Left hindlimb (tissue), 1 donor: ENCODE measurements at regions not wholly inside any gene's neighbourhood (a gene's known extent, or its start where the extent isn't known, plus 50 kb on each side); places are given as distances from the start of the nearest gene placed in this dataset.
A peak's percentile ranks its signal among the peaks of the same experiment; 100 is the strongest.

ENCODE experiments used
- DNase-seq: peaks from one replicate; pipeline ENCODE4 v3.0.0-alpha.2; 2018

DNA sequence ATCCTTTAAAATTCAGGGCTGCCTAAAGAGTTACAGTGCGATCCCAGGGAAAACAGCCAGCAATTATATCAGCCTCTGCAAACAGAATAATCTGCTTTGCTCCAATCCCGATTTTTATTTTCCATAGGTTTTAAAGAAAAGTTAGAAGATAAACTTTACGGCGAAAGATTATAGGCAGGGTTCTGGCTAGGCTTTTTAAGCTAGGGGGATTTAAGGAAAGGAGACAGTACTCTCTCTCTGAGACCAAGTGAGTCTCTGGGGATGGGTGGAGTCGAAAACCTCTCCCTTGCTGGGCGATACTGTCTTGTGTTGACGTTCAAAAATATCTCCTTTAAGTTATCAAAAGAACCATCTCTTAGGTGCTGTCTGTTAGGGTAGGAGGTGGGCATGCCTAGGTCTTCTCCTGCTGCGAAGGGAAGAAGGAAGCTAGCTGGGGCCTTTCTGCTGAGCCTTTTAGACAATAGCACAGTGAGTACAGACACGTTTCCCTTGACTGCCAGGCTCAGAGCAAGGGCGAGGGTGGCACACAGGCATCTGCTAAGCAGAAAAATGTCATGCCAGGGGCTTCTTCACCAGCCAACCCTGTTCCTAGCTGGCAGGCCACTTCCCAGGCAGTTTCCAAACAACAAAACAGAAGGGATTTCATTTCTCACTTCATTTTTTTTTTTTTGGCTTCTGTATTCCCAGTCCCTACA lies 167.9 kb upstream of the MAF start:
- no peak for DNase-seq

DNA sequence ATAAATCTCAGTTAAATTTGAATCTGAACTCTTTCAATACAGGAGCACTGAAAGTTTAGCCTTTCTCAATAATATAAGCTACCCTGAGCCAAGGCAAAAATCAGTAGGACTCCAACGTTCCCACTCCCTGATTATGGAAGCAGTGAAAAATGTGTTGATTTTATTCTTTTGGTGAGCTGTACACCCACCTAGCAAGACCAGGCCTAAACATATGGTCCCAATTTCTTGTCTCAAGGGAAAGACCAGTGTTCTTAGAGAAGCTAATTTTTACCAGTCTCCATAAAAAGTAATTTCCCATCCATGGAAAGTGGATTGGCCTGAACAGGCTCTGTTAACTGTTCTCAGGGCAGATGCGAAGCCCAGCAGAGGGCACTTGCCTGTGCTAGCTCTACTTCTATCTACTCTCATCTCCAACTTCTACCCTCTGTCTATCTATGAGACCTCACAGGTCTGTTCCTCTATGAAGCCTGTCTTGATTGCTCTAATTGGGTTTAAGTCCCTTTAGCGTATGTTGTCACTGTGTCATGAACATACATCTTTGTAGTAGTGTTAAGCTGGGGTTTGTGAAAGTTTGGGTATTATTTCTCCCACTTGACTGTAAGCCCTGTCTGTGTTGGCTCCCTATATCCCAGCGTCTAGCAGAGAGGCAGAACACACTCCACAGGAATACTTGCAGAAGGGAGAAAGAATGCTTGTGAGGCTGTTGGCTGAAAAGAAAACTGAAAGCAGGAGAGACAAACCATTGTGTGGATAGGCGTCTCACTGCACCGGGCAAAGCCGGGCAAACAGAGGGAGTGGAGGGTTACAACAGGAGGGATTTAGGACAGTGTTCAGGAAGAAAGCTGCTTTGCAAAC lies 167.1 kb upstream of the MAF start:
- peak; percentile 52 for DNase-seq

DNA sequence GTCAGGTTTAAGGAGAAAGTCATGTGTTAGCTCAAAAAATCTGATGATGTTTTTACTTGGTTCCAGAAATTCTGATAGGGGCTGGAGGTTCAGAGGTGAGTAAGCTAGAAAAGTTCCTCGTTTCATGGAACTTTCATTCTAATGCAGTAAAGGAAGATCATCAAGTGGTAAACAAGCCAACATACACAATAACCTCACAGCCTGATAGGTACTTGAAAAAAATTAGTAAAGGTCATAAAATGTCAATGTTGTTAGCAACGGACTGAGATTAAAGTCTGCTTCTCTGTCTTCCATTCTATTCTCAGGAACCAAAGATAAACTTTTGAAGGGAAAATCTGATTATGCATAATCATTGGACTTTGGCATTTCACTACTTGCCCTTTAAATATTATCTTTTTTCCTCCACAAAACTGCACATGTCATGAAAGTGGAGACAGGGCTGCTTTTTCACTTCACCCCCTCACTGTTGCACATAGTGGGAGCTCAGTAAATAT lies 165.4 kb upstream of the MAF start:
- DNase-seq: no peak

DNA sequence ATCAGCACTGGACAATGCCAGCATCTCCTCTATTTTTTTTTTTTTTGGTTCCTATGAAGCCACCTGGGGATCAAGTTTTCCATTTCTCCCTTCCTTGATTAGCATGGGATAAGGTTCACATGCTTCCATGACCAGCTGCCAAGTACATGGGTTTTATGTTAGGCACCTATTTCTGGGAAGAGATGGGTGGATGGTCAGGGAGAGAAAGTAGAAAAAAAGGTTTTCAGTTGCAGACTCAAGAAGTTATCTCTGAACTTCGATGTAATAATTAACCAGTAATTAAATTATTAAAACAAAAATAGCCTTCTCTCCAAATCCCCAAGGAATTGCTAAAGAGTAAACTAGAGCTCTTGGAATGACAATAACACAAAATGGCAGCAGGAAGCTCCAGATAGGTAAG lies 164.9 kb upstream of the MAF start:
- no peak for DNase-seq

DNA sequence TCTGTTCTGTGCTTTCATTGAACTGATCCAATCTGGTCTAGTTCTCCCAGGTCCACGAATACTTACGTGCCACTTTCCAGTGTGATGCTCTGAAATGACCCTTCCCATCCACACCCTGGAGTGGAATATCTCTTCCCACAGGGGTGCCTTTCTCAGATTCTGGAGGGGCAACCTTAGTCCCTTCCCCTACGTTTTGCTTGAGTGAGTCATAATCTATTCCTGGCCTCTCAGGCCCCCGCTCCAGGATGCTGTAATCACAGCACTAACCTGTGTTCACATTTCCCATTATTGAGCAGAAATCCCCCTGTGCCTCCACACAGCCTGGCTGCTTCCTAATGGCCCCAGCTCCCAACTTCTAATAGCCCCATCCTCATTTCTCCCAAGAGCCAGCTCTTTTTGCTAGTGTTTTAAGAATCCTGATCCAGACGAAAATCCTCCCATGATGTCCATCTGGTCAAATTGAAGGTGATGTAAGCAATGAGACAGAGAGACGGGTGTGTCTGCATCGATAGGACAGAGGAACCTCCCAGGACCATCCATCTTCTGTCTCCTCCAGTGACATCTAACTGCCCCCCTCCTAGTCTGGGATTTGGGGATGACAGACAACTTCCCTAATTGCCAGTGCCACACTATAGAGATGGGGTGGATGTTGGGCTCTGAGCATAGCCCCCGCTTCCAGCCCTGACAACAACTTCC lies 164.0 kb upstream of the MAF start:
- DNase-seq: no peak

DNA sequence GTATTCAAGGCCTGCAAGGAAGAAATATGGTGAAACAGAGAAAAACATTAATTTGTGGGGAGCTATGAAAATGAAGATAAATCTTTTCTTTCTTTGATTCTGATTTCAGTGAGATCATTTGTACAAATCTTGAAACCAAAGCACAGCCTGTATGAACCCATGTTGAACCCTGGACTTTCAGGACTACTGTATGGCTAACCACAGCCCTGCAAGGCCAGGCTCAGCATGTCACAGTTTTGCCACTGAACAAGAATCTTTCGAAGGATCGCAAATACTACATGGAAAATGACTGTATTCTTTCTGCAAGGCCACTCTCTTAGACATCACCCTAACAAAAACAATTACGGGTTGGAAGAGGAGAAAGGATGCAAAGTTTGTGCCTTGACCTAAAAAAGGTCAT lies 161.7 kb upstream of the MAF start:
- DNase-seq: no peak

DNA sequence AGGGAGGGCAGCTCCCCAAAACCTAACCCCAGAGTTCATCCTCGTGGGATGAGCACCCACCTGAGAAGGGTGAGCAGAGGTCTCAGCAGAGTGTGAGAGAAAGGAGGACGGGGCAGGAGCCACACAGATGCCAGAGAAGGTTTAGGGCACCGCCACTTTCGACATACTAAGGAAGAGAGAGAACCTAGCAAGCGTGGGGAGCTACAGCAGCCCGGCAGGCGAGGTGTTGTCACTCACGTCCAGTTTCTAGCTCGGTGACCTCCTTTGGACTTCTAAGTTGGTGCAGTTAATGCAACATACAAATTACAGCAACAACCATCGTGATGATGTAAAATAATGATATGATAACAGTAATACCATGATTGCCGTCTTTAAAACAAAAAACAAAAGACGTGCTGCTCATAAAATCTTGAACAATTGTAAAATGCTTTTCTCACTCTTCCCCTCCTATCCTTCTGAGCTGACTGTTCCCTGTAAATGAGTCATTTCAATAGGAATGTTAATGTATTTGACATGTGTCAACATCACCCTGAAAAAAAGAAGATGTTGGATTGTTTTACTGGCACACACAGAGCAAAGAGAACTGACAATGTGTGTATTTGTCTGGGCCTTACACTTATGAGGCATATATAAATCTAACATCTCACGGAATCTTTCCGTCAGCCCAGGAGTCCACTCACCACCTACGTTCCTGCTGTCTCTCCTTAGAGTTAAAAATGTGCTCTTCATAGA lies 158.2 kb upstream of the MAF start:
- no peak for DNase-seq

DNA sequence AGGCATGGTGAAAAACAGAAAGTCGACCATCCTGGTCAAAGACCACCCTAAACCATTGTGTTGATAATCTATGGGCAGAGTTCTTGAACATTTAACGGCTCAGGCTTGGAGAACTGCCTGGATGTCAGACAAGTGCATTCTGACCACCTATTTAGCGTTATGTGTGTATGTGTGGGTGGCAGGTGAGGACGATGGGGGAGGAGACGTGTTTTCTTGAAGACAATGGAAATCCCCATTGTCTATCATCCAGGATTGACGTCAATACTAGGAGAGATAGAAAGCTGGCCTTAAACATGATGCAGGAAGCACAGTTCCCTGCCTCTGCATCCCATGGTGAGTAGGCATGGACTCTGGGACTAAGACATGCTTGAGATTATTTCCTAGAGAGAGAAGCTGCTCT lies 157.4 kb upstream of the MAF start:
- DNase-seq: no peak

DNA sequence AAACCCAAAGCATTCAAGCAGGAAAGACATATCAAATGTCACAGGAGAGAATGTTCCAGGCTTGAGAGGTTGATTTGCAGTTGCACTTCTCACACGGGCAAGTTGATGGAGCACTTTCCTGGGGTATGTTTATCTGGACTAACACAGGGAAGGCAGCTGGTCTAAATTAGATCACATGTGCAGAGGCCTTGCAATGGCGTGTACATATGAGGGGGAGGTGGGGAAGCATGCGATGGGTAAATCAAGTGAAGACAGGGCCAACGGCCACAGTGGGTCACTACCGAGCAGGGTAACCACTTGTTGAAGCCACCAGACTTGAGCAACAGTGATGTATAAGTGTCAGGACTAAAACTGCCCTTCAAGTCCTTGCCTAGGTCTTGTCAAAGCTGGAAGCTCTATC lies 156.6 kb upstream of the MAF start:
- DNase-seq: no peak

DNA sequence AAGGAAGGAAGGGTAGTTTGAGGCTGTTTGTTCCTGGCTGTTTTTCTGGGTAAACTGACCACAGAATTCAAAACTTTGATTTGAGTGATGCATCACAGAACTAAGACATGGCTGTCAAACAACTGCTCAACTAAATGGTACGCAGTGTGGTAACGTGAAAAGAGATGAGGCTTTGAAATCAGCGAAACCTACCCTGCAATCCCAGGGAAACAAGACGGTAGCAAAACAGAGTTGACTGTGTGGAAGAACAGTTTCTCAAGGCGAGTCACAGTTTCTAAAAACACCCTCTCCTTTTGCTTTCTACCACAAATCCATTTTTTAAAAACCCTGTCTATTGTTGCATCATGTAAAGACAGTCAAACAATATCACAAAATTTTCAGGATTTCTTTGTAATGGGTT lies 156.0 kb upstream of the MAF start:
- DNase-seq: no peak

DNA sequence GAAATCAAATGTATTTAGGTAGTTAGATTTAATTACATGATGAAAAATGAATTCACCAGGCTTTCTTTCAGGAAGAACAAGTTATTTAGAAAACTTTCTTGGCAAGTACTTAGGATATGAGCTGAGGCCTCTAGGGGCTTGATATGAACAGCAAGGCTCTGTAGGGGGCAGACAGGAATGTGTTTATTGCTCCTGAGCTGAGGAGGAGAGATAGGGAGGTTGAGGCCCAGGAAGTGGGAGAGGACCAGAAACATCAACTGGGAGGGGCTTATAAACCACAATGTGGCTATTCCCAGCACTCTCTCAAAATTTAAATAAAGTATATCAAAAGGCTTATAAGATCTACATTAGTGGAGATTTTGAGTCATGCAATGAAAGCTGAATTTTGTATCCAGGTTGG lies 154.0 kb upstream of the MAF start:
- DNase-seq: no peak

DNA sequence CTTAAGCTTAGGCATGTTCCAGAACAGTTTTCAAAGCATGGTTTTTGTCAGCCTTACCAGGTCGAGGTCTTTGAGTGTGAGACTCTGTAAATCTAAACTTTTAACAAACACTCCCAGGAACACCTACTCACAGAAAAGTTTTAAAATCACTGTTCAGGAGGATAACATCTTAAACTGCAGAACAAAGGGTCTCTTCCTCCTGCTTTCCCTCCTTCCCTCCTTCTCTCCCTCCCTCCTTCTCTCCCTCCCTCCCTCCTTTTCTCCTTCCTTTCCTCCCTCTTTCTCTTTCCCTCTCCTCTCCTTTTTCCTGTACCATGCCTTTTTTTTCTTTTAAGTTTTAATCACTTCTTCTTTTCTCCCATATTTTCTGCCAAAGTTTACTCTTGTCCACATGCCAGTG lies 153.5 kb upstream of the MAF start:
- DNase-seq: no peak

DNA sequence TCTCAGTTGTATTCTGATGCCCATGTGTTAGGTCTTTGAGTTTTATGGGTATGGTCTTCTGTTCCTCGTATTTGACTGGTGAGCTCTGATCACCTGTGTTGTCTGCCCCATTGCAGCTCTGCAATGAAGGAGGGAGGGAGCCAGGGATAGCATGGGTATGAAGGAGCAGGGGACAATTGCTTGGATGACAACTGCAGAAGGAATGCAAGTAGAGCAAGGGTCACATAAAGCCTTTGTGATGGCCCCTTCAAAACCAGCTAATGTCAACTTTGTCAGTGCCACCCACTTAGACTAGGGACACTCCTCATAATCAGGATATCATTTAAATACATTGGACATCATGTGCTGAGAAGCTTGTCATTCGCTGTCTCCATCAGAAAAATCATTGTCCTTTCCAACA lies 152.7 kb upstream of the MAF start:
- DNase-seq: no peak

DNA sequence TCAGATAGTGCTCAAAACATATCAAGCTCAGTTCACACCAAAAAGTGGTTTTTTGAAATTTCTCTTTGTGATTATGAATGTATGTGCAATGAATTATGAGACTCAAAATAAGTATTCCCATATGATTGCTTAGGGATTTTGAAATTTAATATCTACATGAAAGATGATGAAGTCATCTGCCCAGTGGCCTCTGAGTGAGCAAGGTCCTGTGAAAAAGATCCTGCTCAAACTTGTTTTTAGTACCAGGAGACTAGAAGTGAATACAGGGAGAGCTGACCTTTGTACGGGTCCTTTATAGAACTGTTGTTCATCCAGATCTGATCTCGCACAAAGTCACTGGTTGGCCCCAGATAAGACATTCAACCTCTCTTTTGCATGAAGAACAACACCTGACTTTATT lies 151.9 kb upstream of the MAF start:
- no peak for DNase-seq

DNA sequence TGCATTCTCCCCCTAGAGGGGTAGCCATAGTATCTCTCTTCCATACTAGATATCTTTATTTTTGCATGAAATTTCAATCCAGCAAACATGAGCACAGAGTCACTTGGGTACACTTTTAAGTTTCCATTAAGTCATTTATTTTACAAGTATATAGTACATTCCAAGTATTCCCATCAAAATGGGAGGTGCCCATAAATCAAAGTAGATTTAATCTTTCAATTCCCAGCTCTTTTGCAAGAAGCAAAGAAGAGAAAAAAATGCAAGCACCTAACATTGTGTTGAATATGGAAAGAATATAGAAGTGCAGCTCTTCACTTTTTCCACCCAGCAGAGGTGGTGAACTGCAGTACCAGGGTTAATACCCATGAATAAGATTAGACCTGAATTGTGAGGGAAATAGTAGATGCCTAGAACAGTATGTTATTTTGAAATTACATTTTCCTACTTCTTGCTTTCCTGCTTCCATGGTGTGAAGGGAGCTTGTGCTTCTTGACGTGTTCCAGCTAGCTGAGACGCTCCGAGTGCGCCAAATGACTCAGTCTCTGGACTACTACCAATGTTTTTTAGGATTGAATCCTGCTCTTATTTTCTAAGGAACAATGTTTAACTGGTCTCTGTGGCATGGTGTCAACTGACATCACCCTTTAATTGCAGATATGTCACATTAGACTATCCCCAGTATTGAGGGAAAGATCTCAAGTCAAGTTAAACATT lies 151.1 kb upstream of the MAF start:
- DNase-seq: peak; percentile 77

DNA sequence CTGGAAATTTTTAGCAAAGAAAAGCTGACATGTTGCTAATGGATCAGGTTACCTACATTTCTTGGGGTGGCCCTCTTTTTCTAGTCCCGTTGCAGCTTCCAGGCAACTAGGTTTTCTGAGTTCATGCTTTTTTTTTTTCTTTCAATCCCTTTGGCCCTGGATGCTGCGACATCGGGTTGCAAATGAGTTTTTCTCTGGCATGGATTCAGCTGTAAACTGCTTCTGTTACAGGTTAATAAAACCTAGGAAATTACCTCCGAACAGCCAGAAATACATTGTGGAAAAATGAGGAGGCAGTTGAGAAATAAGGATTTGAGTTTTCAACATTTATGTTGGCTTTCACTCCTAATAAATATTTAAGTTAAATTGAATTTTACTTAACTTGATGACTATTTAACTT lies 149.8 kb upstream of the MAF start:
- DNase-seq: no peak

DNA sequence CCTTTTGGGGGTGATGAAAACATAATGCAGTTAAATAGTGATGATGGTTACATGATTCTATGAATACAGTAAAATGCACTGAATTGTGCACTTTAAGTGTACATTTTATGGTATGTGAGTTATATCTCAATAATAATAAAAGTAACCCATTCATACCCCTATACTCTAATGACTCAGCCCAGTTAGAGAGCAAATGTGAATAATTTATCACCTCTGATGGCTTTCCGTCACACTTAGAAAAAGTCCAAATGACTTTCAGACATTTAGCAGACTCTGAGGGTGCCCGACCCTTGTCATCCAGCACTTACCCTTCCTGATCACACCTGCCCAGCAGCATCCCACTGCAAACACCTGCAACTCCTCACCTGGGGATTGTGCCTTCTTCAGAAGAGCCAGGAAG lies 148.1 kb upstream of the MAF start:
- DNase-seq: no peak

DNA sequence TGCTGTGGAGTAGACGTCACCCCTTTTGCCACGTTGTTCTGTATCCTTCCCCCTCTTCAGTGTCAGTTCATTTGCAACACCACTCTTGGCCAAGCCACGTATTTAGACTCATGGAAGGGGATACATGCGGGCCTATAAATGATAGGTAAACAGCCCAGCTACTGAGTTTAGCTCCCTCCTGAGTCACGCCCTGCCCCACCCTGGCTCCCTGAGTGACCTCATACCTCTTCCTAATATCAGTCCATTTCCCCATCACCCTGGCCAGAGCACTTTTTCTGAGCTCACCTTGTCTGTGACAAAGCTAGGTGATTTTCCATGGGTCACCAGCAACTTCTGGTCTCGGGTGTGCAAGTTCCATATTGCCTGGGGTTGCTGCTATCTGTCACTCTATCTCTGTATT lies 147.2 kb upstream of the MAF start:
- no peak for DNase-seq

DNA sequence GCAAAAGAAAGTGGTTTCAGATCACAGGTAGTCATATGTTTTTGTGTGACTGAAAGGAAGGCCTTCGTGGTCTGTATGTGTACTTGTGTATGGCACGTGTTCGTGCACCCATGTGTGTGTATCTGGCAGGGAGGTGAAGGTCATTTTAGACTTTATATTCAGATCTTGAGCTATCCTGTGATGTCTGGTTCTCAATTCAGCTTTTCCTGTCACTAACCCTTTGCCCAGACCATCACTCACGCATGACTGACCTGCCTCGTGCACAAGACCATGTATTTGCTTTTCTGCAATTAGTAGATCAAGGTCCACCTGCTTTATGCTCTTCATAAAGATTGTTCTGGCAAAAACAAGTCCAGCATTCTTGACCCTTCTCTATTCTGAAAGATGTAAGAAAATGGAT lies 139.7 kb upstream of the MAF start:
- DNase-seq: no peak

DNA sequence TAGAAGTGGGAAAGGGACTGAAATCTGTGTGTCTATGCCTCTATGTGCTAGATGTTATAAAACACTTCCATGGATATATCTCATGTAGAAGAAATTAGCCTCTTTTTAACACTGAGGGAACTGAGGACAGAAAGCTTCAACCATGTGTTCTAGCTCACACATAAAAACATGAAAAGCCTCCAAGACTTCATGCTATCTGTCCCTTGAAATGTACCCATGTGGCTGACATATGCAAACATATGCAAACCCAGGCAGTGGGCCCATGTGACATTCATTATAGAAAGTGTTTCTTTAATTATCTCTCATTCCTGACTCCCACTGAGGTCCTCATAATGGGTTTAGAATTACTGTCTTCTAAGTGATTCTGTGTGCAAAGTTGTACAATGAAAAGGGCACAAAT lies 134.7 kb upstream of the MAF start:
- no peak for DNase-seq

DNA sequence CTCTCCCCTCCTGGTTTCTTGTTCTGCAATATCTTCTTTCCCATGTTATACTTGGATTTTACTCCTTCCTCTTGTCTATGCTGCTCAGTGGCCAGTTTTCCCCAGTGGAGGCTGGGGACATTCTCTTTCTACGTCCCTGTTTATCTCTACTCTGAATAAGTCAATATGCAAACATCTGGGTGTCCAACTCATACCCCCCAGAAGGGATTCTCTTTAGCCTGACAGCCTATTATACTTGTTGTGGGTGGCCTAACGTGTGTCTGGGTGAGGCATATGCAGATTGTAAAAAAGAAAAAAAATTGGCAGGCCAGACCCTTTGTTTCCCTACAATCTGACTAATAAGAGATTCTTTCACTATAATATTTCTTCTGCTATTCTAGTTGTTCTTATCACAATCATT lies 134.2 kb upstream of the MAF start:
- DNase-seq: no peak

DNA sequence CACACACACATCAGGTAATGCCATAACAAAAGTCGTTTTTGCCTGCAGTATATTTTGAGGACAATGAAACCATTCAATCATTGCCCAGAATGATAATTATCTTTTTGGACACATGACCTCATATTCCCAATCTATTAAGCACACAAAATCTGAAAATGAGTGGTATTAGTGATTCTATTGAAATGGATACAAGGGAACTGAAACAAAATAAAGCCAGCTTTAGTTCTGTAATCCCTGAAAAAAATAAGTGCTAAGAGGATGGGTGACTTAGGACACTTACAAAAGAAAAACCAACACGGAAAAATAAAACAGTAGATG lies 128.3 kb upstream of the MAF start:
- DNase-seq: no peak
